PFSK-1 (cell line): ENCODE measurements at regions not wholly inside any gene's neighbourhood (a gene's known extent, or its start where the extent isn't known, plus 50 kb on each side); places are given as distances from the start of the nearest gene placed in this dataset.

ENCODE experiments used
- FOXP2 ChIP-seq: optimal IDR thresholded peaks from 2 replicates; pipeline ENCODE3; 2011; ENCODE audit warnings: borderline replicate concordance, control low read depth, inconsistent platforms; ENCODE audit not compliant: insufficient read depth; ENCODE audit errors: extremely low read length, extremely low read depth
- POLR2AphosphoS5 ChIP-seq: IDR thresholded peaks from 2 replicates; pipeline ENCODE4 v1.6.1; 2012; ENCODE audit warnings: low read depth, mild to moderate bottlenecking, control low read depth, low read length, moderate library complexity
- SIN3A ChIP-seq: IDR thresholded peaks from 2 replicates; pipeline ENCODE4 v1.6.1; 2012; ENCODE audit warnings: mild to moderate bottlenecking, low read length, moderate library complexity, borderline replicate concordance; ENCODE audit not compliant: insufficient read depth
- TAF1 ChIP-seq: IDR thresholded peaks from 2 replicates; pipeline ENCODE4 v1.6.1; 2012; ENCODE audit warnings: low read length, control low read depth, borderline replicate concordance; ENCODE audit not compliant: insufficient read depth
- TF ChIP-seq, protein P1 (sequence below), 2 experiments: IDR thresholded peaks; 2 replicates each; pipeline versions ENCODE4 v1.6.1 to v1.8.0; 2011 to 2012; ENCODE audit warnings: low read depth in 2 of 2, low read length in 2 of 2, control low read depth in 1 of 2, inconsistent platforms in 1 of 2, mild to moderate bottlenecking in 1 of 2, moderate library complexity in 1 of 2; ENCODE audit not compliant: insufficient read depth in 1 of 2

DNA sequence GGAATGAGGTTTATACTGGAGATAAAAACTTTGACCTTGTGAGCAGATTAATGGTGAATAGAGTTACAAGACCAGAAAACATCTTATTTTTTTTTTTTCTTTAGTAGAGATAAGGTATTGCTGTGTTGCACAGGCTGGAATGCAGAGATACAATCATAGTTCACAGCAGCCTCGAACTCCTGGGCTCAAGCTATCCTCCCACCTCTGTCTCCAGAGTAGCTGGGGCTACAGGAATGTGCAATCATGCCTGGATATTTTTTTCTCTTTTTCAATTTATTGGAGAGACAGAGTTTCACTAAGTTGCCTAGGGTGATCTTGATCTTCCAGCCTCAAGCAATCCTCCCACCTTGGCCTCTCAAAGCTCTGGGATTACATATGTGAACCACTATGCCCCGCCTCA is 2139.1 kb downstream of the PCDH9 start:
- TF ChIP-seq POLR2AphosphoS5: no peak
- no peak for TF ChIP-seq TAF1
- TF ChIP-seq, protein P1, sequence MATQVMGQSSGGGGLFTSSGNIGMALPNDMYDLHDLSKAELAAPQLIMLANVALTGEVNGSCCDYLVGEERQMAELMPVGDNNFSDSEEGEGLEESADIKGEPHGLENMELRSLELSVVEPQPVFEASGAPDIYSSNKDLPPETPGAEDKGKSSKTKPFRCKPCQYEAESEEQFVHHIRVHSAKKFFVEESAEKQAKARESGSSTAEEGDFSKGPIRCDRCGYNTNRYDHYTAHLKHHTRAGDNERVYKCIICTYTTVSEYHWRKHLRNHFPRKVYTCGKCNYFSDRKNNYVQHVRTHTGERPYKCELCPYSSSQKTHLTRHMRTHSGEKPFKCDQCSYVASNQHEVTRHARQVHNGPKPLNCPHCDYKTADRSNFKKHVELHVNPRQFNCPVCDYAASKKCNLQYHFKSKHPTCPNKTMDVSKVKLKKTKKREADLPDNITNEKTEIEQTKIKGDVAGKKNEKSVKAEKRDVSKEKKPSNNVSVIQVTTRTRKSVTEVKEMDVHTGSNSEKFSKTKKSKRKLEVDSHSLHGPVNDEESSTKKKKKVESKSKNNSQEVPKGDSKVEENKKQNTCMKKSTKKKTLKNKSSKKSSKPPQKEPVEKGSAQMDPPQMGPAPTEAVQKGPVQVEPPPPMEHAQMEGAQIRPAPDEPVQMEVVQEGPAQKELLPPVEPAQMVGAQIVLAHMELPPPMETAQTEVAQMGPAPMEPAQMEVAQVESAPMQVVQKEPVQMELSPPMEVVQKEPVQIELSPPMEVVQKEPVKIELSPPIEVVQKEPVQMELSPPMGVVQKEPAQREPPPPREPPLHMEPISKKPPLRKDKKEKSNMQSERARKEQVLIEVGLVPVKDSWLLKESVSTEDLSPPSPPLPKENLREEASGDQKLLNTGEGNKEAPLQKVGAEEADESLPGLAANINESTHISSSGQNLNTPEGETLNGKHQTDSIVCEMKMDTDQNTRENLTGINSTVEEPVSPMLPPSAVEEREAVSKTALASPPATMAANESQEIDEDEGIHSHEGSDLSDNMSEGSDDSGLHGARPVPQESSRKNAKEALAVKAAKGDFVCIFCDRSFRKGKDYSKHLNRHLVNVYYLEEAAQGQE (IDR thresholded peaks at IDR 0.05; ENCODE audit: insufficient read depth in 1 of 2, low read depth in 2 of 2, low read length in 2 of 2): no peak
- TF ChIP-seq SIN3A: no peak
- no peak for TF ChIP-seq FOXP2
